Natural killer cell (primary cell): ENCODE measurements at regions not wholly inside any gene's neighbourhood (a gene's known extent, or its start where the extent isn't known, plus 50 kb on each side); places are given as distances from the start of the nearest gene placed in this dataset.
A peak's percentile ranks its signal among the peaks of the same experiment; 100 is the strongest.

Source experiments
- ATAC-seq, 3 donors: fragments of 150-1000 bp in 2 of 3; fragments of 200-7000 bp in 1 of 3; cut with Tn5 transposase; 1 replicate in 1 of 3; 2 replicates in 2 of 3; pipeline ENCODE4 v1.10.0; 2021; ENCODE audit warnings: mild to moderate bottlenecking in 2 of 3, moderate library complexity in 2 of 3
- DNase-seq, 2 donors: peaks; one replicate each; pipeline versions ENCODE4 v3.0.0 to v3.0.0-alpha.2; 2013 to 2021; ENCODE audit warnings: mixed read lengths in 1 of 2
- H3K27ac ChIP-seq: one replicate; pipeline ENCODE4 v1.5.1; 2013; ENCODE audit warnings: mild to moderate bottlenecking, low read length
- H3K27me3 ChIP-seq: one replicate; pipeline ENCODE4 v1.6.1; 2013; ENCODE audit warnings: low read length; ENCODE audit not compliant: control insufficient read depth, insufficient read depth
- H3K36me3 ChIP-seq: one replicate; pipeline ENCODE4 v1.6.1; 2013; ENCODE audit warnings: low read length; ENCODE audit not compliant: control insufficient read depth, insufficient read depth
- H3K4me1 ChIP-seq: one replicate; pipeline ENCODE4 v1.6.1; 2013; ENCODE audit warnings: low read length; ENCODE audit not compliant: control insufficient read depth, insufficient read depth
- H3K4me3 ChIP-seq: one replicate; pipeline ENCODE4 v1.5.1; 2013; ENCODE audit warnings: low read length
- H3K9me3 ChIP-seq: one replicate; pipeline ENCODE4 v1.6.1; 2013; ENCODE audit warnings: low read length; ENCODE audit not compliant: control insufficient read depth, insufficient read depth
- H3K27ac Mint-ChIP-seq, 2 donors: one replicate each; pipeline ENCODE4 v1.8.0; 2022; ENCODE audit warnings: mild to moderate bottlenecking in 2 of 2, mixed read lengths in 2 of 2, moderate library complexity in 1 of 2
- H3K27me3 Mint-ChIP-seq, 2 donors: one replicate each; pipeline ENCODE4 v1.8.0; 2022; ENCODE audit warnings: low read depth in 2 of 2, mixed read lengths in 2 of 2
- H3K36me3 Mint-ChIP-seq: one replicate; pipeline ENCODE4 v1.8.0; 2022; ENCODE audit warnings: mixed read lengths
- H3K4me1 Mint-ChIP-seq, 2 donors: one replicate each; pipeline ENCODE4 v1.8.0; 2022; ENCODE audit warnings: mixed read lengths in 2 of 2
- H3K4me3 Mint-ChIP-seq: one replicate; pipeline ENCODE4 v1.8.0; 2022; ENCODE audit warnings: mild to moderate bottlenecking, moderate library complexity, mixed read lengths
- H3K9me3 Mint-ChIP-seq, 2 donors: one replicate each; pipeline ENCODE4 v1.8.0; 2022; ENCODE audit warnings: mixed read lengths in 2 of 2
- CTCF ChIP-seq: fragments of 200-600 bp; IDR thresholded peaks from one replicate; pipeline ENCODE4 v1.8.0; 2022; ENCODE audit warnings: antibody characterized with exemption
- WGBS: methylation state at CpG from one replicate; pipeline ENCODE4 v1.1.7; 2013; ENCODE audit warnings: missing lambda C conversion rate; ENCODE audit not compliant: insufficient coverage; 5-methylcytosine and 5-hydroxymethylcytosine counted together
- intact Hi-C: fragments of 100-400 bp; cut with micrococcal nuclease; formaldehyde crosslinking; loops from one replicate; pipeline ENCODE4 v1.14.2; 2022

DNA sequence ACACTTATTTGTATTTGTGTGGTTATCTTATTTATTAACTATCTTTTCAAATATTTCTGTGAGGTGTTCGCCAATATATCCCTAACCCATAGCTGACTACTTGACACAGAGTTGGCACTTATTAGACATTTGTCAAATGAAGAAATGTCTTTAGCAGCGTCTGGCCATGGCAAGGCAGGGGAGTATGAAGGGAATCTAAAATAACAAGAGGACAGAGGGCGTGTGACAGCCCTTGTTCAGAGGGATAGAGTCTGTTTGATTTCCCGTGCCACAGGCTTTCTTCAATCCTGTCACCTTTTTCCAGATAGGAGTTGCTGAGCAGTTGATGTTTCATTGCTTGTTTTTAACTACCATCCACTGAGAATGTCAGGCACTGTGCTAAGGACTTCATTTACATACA, 53.6 kb upstream of the SLC39A10 start:
- no peaks in the 10 kb centered on the region for H3K27me3 Mint-ChIP-seq
- DNase-seq, result no peak
- no peaks in the 10 kb centered on the region for H3K36me3 Mint-ChIP-seq
- no peak overlapping the region for H3K4me3 Mint-ChIP-seq
- Histone ChIP-seq H3K4me3 (no peak overlapping the region), H3K4me1 (no peaks in the 10 kb centered on the region), H3K9me3 (no peaks in the 10 kb centered on the region), H3K27me3 (no peaks in the 10 kb centered on the region), H3K27ac (no peak overlapping the region), H3K36me3 (no peaks in the 10 kb centered on the region)
- no peak for TF ChIP-seq CTCF
- H3K27ac Mint-ChIP-seq, result no peak overlapping the region
- ATAC-seq, result no peak
- no peaks in the 10 kb centered on the region for H3K9me3 Mint-ChIP-seq
- 81% methylated on average over 4 of the region's 4 CpGs for WGBS
- intact Hi-C loops, result no loop called here
- H3K4me1 Mint-ChIP-seq, result no peaks in the 10 kb centered on the region

DNA sequence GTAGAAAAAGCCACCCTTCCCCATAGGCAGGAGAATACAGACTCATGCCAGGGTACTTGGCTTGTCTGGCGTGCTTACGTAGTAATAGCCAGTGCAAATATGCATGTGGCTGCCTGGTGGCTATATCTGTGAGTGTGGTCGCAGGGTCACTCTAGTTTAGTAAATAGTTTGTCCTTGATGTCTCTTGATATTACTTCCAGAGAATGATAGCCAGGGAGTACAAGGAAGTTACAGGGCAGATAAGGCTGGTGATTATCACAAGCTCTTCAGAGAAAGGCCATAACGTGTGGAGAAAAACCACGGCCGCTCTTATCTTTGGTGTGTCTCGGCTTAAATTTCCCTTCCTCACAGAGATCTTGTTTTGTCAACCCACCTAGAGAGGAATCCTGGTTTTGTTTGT, 54.3 kb upstream of the SLC39A10 start:
- Mint-ChIP-seq H3K36me3 (no peaks in the 10 kb centered on the region), H3K9me3 (no peaks in the 10 kb centered on the region), H3K4me3 (no peak overlapping the region), H3K27ac (no peak overlapping the region), H3K4me1 (no peaks in the 10 kb centered on the region), H3K27me3 (no peaks in the 10 kb centered on the region)
- no peak for TF ChIP-seq CTCF
- intact Hi-C loops, result no loop called here
- Histone ChIP-seq H3K9me3 (no peaks in the 10 kb centered on the region), H3K4me1 (no peaks in the 10 kb centered on the region), H3K36me3 (no peaks in the 10 kb centered on the region), H3K27me3 (no peaks in the 10 kb centered on the region), H3K27ac (no peak overlapping the region), H3K4me3 (no peak overlapping the region)
- no peak for DNase-seq
- peak in 2 of 3 donors; percentile 17 to 83 for ATAC-seq
- WGBS, result 91% methylated on average over 6 of the region's 7 CpGs

GRCh38 chr2:195601361-195601760, 55.7 kb upstream of the SLC39A10 start:
- H3K9me3 ChIP-seq, result no peaks in the 10 kb centered on the region
- H3K27me3 Mint-ChIP-seq, result no peaks in the 10 kb centered on the region
- H3K4me3 ChIP-seq, result no peak overlapping the region
- H3K4me3 Mint-ChIP-seq, result no peak overlapping the region
- no peak for TF ChIP-seq CTCF
- intact Hi-C loops, result no loop called here
- DNase-seq (no peak), ATAC-seq (no peak)
- H3K27ac Mint-ChIP-seq, result no peak overlapping the region
- WGBS, result 61% methylated on average over 6 of the region's 6 CpGs
- no peaks in the 10 kb centered on the region for H3K27me3 ChIP-seq
- H3K27ac ChIP-seq, result no peak overlapping the region
- H3K4me1 ChIP-seq, result no peaks in the 10 kb centered on the region
- no peaks in the 10 kb centered on the region for H3K4me1 Mint-ChIP-seq
- no peaks in the 10 kb centered on the region for H3K9me3 Mint-ChIP-seq
- no peaks in the 10 kb centered on the region for H3K36me3 ChIP-seq
- no peaks in the 10 kb centered on the region for H3K36me3 Mint-ChIP-seq

DNA sequence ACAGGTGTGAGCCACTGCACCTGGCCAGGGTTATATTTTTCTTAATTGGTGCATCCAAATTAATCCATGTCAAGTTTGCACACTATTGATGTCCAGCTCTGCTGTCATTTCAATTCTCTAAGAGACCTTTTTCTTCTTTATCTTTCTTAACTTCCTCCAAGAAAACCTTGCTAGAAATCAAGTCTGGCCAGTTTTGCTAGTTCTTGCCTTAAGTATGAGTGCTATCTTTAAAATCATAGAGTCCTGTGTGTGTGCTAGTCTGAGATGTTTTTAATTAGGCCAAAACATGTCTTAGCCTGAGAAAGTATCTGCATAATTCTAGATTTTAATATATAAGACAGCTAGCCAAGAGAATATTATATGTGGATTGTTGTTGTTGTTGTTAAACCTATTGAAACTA, 56.2 kb upstream of the SLC39A10 start:
- no peak for DNase-seq
- Mint-ChIP-seq H3K4me3 (no peak overlapping the region), H3K27me3 (no peaks in the 10 kb centered on the region), H3K9me3 (no peaks in the 10 kb centered on the region), H3K36me3 (no peaks in the 10 kb centered on the region), H3K27ac (no peak overlapping the region), H3K4me1 (no peaks in the 10 kb centered on the region)
- Histone ChIP-seq H3K36me3 (no peaks in the 10 kb centered on the region), H3K4me3 (no peak overlapping the region), H3K27ac (no peak overlapping the region), H3K4me1 (no peaks in the 10 kb centered on the region), H3K27me3 (no peaks in the 10 kb centered on the region), H3K9me3 (no peaks in the 10 kb centered on the region)
- intact Hi-C loops, result no loop called here
- no peak for TF ChIP-seq CTCF
- ATAC-seq, result no peak
